Gastrocnemius medialis (tissue), 4 donors: ENCODE measurements at regions not wholly inside any gene's neighbourhood (a gene's known extent, or its start where the extent isn't known, plus 50 kb on each side); places are given as distances from the start of the nearest gene placed in this dataset.
A peak's percentile ranks its signal among the peaks of the same experiment; 100 is the strongest.

Experiments
- ATAC-seq, 2 donors: fragments of 150-250 bp; one replicate each; pipeline ENCODE4 v1.9.1; 2016
- DNase-seq, 2 donors: peaks; one replicate each; pipeline ENCODE4 v3.0.0-alpha.2; 2019
- H3K27ac ChIP-seq, 4 donors: fragments of 200-600 bp; sonication (generic); 1 replicate in 1 of 4; 2 replicates in 3 of 4; pipeline ENCODE4 v1.5.1; 2016 to 2018; ENCODE audit warnings: mild to moderate bottlenecking in 2 of 4, moderate library complexity in 1 of 4
- H3K27me3 ChIP-seq, 3 donors: fragments of 200-600 bp; sonication (generic) in 2 of 3; 1 replicate in 1 of 3; 2 replicates in 2 of 3; pipeline versions ENCODE4 v1.5.1 to v1.6.0; 2016 to 2019; ENCODE audit warnings: mild to moderate bottlenecking in 1 of 3, moderate library complexity in 1 of 3
- H3K36me3 ChIP-seq, 2 donors: fragments of 200-600 bp; sonication (generic) in 1 of 2; one replicate each; pipeline ENCODE4 v1.5.1; 2017 to 2018
- H3K4me1 ChIP-seq, 2 donors: fragments of 200-600 bp; sonication (generic) in 1 of 2; one replicate each; pipeline ENCODE4 v1.5.1; 2016 to 2017; ENCODE audit warnings: mild to moderate bottlenecking in 2 of 2
- H3K4me3 ChIP-seq, 4 donors: fragments of 200-600 bp; sonication (generic) in 3 of 4; 1 replicate in 1 of 4; 2 replicates in 3 of 4; pipeline ENCODE4 v1.5.1; 2016 to 2019; ENCODE audit warnings: mild to moderate bottlenecking in 2 of 4
- H3K9me3 ChIP-seq, 3 donors: fragments of 200-600 bp; sonication (generic) in 2 of 3; 1 replicate in 1 of 3; 2 replicates in 2 of 3; pipeline ENCODE4 v1.5.1; 2016 to 2019
- POLR2A ChIP-seq, 2 donors: fragments of 450-650 bp; IDR thresholded peaks; one replicate each; pipeline ENCODE4 v1.6.1; 2017; ENCODE audit warnings: antibody characterized with exemption in 2 of 2, mild to moderate bottlenecking in 2 of 2, moderate library complexity in 2 of 2
- in situ Hi-C, 4 donors: fragments of 200-750 bp; cut with MboI; loops; one replicate each; pipeline versions ENCODE4 v1.15.0 to v1.8.0; 2017; ENCODE audit warnings: low sequenced_read_pairs in 4 of 4
- intact Hi-C: fragments of 100-400 bp; cut with DNase I; formaldehyde crosslinking; loops from one replicate; pipeline ENCODE4 v1.15.1; 2023; ENCODE audit warnings: low total_unique reads
- TF ChIP-seq, protein P1 (sequence below), 5 experiments: fragments of 450-650 bp in 3 of 5; fragments of 200-600 bp in 2 of 5; sonication (generic) in 2 of 5; IDR thresholded peaks in 4 of 5; conservative IDR thresholded peaks in 1 of 5; 1 replicate in 4 of 5; 2 replicates in 1 of 5; pipeline ENCODE4 v1.5.1; 2016 to 2019; ENCODE audit warnings: antibody characterized with exemption in 5 of 5, mild to moderate bottlenecking in 3 of 5, moderate library complexity in 3 of 5

DNA sequence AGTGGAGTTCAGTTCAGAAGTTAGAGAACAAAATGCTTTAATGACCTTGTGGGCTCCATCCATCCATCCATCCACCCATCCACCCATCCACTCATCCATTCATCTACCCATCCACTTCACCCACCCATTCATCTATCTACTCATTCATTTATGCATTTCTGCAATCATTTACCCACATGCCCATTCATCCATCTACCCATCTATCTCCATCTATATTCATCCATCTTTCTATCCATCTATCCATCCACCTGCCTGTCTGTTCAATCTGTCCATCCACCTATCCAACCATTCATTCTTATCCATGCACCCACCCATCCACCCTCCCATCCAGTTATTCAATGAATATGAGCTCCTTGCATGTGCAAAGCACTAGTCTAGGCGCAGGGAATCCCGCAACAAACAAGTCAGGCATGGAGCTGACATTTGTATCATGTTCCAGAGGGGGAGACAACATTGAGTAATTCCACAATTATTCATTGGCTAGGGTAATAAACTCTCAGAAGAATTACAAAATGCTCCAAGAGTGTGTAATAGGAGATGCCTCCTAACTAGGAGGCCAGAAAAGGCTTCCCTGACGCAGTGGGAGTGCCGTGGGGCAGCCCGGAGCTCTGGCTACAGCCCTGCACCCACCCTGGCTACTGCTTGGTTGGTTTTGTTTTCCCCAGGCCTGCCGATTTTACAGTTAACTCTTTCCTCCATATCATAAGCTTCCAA is 211.2 kb downstream of the NXNL2 start:
- intact Hi-C loops (loop anchor here (10.0 kb wide), 1 partner anchor 239 kb away; no protein-coding TSS in a partner anchor), in situ Hi-C loops (loop anchor here in 1 of 4 donors (25.0 kb wide), 1 partner anchor 241 kb away; the partner anchor contains the start of gene S1PR3)
- TF ChIP-seq POLR2A (IDR thresholded peaks at IDR 0.05): no peak
- TF ChIP-seq, protein P1, sequence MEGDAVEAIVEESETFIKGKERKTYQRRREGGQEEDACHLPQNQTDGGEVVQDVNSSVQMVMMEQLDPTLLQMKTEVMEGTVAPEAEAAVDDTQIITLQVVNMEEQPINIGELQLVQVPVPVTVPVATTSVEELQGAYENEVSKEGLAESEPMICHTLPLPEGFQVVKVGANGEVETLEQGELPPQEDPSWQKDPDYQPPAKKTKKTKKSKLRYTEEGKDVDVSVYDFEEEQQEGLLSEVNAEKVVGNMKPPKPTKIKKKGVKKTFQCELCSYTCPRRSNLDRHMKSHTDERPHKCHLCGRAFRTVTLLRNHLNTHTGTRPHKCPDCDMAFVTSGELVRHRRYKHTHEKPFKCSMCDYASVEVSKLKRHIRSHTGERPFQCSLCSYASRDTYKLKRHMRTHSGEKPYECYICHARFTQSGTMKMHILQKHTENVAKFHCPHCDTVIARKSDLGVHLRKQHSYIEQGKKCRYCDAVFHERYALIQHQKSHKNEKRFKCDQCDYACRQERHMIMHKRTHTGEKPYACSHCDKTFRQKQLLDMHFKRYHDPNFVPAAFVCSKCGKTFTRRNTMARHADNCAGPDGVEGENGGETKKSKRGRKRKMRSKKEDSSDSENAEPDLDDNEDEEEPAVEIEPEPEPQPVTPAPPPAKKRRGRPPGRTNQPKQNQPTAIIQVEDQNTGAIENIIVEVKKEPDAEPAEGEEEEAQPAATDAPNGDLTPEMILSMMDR (IDR thresholded peaks at IDR 0.05 in 4 of 5, conservative IDR thresholded peaks at IDR 0.05 in 1 of 5): no peak
- no peaks in the 10 kb centered on the region for H3K36me3 ChIP-seq
- DNase-seq (peak in 1 of 2 donors; percentile 35), ATAC-seq (peak; percentile 66 to 69)
- H3K4me3 ChIP-seq: no peak overlapping the region
- no peaks in the 10 kb centered on the region for H3K9me3 ChIP-seq
- peaks cover 0 to 13% of the 10 kb centered on the region in 2 donors for H3K4me1 ChIP-seq
- H3K27ac ChIP-seq: peak overlapping the region in 2 of 4 donors; percentile 6 to 22
- H3K27me3 ChIP-seq: no peaks in the 10 kb centered on the region

DNA sequence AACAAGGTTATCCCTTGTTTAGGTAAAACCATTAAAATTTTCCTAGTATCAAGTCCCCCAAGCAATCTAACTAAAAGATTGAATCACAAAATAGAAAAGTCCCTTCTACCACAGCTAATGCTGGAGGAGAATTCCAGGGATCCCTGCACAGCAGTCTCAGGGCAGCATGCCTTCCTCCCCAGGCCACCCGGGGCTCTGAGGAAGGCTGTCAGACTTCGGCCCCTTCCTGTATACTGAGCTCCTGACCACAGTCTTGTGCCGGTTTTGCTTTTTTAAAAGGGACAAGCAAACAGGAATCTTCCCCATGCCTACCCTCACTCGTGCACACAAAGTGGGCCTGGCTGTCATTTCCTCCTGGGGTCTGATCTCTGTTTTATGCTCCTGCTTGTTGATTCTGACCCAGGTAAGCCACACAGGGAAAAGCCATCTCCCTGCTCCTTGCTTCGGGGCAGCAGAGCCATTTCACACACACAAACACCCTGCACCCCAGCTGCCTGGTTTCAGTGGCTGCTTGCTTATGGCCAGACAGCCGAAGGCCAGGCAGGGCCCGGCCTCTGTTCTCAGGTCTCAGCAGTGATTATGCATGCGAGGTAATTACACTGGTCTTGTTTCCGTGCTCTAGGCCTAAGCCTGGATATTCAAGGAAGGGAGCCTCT is 211.9 kb downstream of the NXNL2 start:
- no peaks in the 10 kb centered on the region for H3K27me3 ChIP-seq
- H3K9me3 ChIP-seq: no peaks in the 10 kb centered on the region
- no peaks in the 10 kb centered on the region for H3K36me3 ChIP-seq
- TF ChIP-seq, protein P1 (IDR thresholded peaks at IDR 0.05 in 4 of 5, conservative IDR thresholded peaks at IDR 0.05 in 1 of 5): no peak
- no peak for TF ChIP-seq POLR2A (IDR thresholded peaks at IDR 0.05)
- in situ Hi-C loops (loop anchor here in 1 of 4 donors (25.0 kb wide), 1 partner anchor 240 kb away; the partner anchor contains the start of gene S1PR3), intact Hi-C loops (loop anchor here (10.0 kb wide), 1 partner anchor 238 kb away; no protein-coding TSS in a partner anchor)
- ATAC-seq: no peak
- peak overlapping the region in 2 of 4 donors; percentile 6 to 22 for H3K27ac ChIP-seq
- no peak for DNase-seq
- peaks cover 0 to 13% of the 10 kb centered on the region in 2 donors for H3K4me1 ChIP-seq
- H3K4me3 ChIP-seq: no peak overlapping the region

DNA sequence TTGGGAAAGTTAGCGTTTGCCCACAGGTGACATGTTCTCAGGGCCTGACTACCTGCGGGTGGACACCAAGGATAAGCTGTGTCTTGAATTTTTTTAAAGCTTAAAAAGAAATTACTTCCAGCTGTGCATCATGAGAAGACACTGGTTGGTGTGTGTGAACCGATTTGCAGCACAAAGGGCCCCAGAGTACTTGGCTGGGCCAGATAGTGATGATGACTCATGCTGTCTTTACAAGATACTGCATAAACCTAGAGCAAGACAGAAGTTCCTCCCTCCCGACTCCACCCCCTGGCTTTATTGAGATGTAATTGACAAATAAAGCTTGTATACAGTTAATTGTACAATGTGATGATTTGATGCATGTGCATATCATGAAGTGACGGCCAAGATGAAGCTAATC is 212.8 kb downstream of the NXNL2 start:
- intact Hi-C loops (loop anchor here (2.0 to 10.0 kb wide), 2 partner anchors 95 to 237 kb away; no protein-coding TSS in a partner anchor), in situ Hi-C loops (loop anchor here in 1 of 4 donors (25.0 kb wide), 1 partner anchor 240 kb away; the partner anchor contains the start of gene S1PR3)
- Histone ChIP-seq H3K4me3 (no peak overlapping the region), H3K27me3 (no peaks in the 10 kb centered on the region), H3K4me1 (peaks cover 0 to 13% of the 10 kb centered on the region in 2 donors), H3K27ac (peak overlapping the region in 3 of 4 donors; percentile 45 to 68 (median 48)), H3K36me3 (no peaks in the 10 kb centered on the region), H3K9me3 (no peaks in the 10 kb centered on the region)
- no peak for TF ChIP-seq POLR2A (IDR thresholded peaks at IDR 0.05)
- peak in 1 of 2 donors; percentile 45 for DNase-seq
- peak; percentile 63 to 73 for ATAC-seq

DNA sequence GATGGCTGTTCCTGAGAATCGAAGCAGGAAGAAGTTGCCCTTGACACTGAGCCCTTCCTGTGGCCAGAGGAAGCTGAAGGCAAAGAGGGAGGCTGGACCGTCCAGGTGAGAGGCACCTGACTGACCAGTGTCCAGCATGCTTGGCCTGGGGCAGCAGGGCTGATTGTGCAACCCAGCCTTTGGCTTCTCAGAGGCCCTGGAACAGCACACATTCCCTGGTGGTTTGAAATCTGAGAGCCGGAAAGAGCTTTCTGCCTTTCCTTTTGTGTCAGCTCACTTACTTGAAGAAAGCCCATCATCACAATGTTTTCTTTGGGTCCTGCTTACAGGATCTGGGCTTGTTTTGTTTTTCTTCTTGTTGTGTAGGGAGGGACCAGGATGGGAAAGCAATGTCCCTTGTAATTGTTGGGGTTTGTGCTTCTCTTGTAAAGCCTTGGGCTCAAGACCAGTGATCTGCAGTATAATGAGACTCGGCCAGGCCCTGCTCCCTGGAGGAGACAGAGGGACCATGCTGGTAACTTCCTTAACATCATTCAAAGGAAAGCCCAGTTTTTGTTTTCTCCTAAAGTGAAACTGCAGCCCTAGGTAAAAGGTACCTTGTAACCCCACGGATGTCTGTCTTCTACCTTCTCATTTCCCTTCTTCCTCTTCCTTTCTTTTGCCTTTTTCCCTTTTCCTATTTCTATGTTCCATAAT is 213.7 kb downstream of the NXNL2 start:
- intact Hi-C loops: loop anchor here (2.0 to 10.0 kb wide), 2 partner anchors 96 to 236 kb away; no protein-coding TSS in a partner anchor
- ATAC-seq: peak; percentile 57 to 72
- no peaks in the 10 kb centered on the region for H3K9me3 ChIP-seq

More for the DNA sequence above, 213.7 kb downstream of the NXNL2 start:
- TF ChIP-seq, protein P1 (IDR thresholded peaks at IDR 0.05 in 4 of 5, conservative IDR thresholded peaks at IDR 0.05 in 1 of 5): no peak
- TF ChIP-seq POLR2A (IDR thresholded peaks at IDR 0.05): no peak
- Histone ChIP-seq H3K4me3 (no peak overlapping the region), H3K27me3 (no peaks in the 10 kb centered on the region), H3K36me3 (no peaks in the 10 kb centered on the region), H3K4me1 (peaks cover 0 to 13% of the 10 kb centered on the region in 2 donors), H3K27ac (peak overlapping the region; percentile 45 to 68 (median 58))
- in situ Hi-C loops: loop anchor here in 1 of 4 donors (25.0 kb wide), 1 partner anchor 239 kb away; the partner anchor contains the start of gene S1PR3
- peak; percentile 45 to 62 for DNase-seq
